GM10248 (cell line): ENCODE measurements at regions not wholly inside any gene's neighbourhood (a gene's known extent, or its start where the extent isn't known, plus 50 kb on each side); places are given as distances from the start of the nearest gene placed in this dataset.

ENCODE experiments used
- CTCF ChIA-PET: fragments of 300-600 bp; sonication (Branson Sonifier 250); formaldehyde crosslinking; extraction: SDS; loops from one replicate; lab custom pipeline; 2021; ENCODE audit warnings: antibody characterized with exemption; lab: Yijun Ruan, JAX
- POLR2A ChIA-PET: fragments of 350-650 bp; sonication (Branson Sonifier 250); formaldehyde crosslinking; extraction: SDS; loops from one replicate; lab custom pipeline; 2020; ENCODE audit warnings: antibody characterized with exemption; lab: Yijun Ruan, JAX
- DNase-seq: peaks from one replicate; pipeline ENCODE4 v3.0.0; 2012; ENCODE audit errors: extremely low spot score
- TF ChIP-seq, protein P1 (sequence below): IDR thresholded peaks from 2 replicates; pipeline ENCODE4 v1.5.1; 2012; ENCODE audit warnings: mild to moderate bottlenecking, low read depth; ENCODE audit errors: extremely low read depth, missing control alignments, control extremely low read depth

DNA sequence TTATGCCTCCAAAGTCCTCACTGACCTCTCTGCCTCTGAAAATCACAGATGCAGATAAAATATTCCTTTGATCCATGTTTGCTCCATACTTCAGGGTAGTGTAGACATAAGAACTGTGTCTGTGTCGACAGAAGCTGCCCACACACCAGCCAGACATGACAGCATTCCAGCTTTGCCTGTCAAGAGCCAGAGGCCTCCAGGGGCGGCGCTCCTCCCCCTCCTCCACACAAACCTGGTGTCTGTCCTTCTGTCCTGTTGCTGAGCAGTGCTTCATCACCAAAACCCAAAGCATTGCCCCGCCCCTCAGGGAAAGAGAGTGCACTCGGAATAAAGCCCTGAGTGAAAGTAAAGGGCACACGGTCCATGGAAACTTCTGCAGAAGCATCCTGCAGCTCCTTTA is 379.4 kb downstream of the FBXW7 start:
- TF ChIP-seq, protein P1, sequence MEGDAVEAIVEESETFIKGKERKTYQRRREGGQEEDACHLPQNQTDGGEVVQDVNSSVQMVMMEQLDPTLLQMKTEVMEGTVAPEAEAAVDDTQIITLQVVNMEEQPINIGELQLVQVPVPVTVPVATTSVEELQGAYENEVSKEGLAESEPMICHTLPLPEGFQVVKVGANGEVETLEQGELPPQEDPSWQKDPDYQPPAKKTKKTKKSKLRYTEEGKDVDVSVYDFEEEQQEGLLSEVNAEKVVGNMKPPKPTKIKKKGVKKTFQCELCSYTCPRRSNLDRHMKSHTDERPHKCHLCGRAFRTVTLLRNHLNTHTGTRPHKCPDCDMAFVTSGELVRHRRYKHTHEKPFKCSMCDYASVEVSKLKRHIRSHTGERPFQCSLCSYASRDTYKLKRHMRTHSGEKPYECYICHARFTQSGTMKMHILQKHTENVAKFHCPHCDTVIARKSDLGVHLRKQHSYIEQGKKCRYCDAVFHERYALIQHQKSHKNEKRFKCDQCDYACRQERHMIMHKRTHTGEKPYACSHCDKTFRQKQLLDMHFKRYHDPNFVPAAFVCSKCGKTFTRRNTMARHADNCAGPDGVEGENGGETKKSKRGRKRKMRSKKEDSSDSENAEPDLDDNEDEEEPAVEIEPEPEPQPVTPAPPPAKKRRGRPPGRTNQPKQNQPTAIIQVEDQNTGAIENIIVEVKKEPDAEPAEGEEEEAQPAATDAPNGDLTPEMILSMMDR = no peak
- CTCF ChIA-PET = interaction anchor here (1.2 kb wide), 1 partner anchor 28 kb away, joined by 4 read pairs; no protein-coding TSS in a partner anchor
- POLR2A ChIA-PET = no interaction called here
- no peak for DNase-seq

- DNase-seq = no peak
- ChIA-PET POLR2A (no interaction called here), CTCF (no interaction called here)
- TF ChIP-seq, protein P1 = no peak
These were observed 380.8 kb downstream of the FBXW7 start for GRCh38 chr4:152155070-152155469.

GRCh38 chr4:152154433-152154832 is 381.5 kb downstream of the FBXW7 start:
- DNase-seq = no peak
- CTCF ChIA-PET = no interaction called here
- TF ChIP-seq, protein P1 = no peak
- POLR2A ChIA-PET = no interaction called here

DNA sequence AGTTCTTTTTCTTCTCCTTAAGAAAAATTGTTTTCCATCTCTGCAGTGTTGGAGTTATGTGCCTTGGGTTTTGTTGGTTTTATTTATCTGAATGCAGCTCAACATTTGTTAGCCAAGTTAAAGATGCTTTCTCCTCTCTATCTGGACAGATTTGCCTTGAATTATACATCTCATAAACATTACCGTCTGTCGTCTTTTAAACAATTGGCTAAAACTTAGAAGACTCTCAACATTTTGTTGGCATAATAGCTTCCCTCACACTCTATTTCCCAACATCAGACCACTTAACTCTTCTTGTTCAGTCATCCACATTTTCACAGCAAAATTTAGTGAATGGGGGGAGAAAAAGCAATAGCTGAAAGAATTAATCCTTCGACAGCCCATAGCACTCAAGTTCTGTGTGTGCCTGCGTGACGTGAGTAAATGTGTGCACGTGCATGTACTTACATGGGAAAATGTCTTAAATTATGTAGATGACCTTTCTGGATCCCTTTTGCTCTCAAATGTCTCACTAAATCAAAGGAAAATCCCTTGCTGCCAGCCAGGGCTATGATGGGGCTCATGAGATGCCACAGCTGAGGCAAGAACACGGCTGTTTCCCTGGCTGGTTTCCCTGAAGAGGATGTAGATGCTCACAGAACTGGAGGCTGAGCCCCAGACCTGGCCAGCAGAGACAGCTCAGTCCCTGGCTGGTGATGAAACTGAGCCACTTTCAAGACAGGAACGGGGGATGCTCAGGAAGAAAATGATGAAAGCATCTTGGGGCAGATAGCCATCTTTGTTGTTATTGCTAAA is 382.2 kb downstream of the FBXW7 start:
- ChIA-PET POLR2A (no interaction called here), CTCF (interaction anchor here (1.4 kb wide), 1 partner anchor 9 kb away, joined by 5 read pairs; no protein-coding TSS in a partner anchor)
- TF ChIP-seq, protein P1 = no peak

GRCh38 chr4:152150214-152150613 is 385.7 kb downstream of the FBXW7 start:
- TF ChIP-seq, protein P1 = no peak
- POLR2A ChIA-PET = no interaction called here
- DNase-seq = no peak
- CTCF ChIA-PET = interaction anchor here (0.6 to 1.9 kb wide), 4 partner anchors 8 to 421 kb away, joined by 3 to 7 read pairs (median 4); no protein-coding TSS in a partner anchor

More for the DNA sequence above, 382.2 kb downstream of the FBXW7 start:
- DNase-seq = no peak

DNA sequence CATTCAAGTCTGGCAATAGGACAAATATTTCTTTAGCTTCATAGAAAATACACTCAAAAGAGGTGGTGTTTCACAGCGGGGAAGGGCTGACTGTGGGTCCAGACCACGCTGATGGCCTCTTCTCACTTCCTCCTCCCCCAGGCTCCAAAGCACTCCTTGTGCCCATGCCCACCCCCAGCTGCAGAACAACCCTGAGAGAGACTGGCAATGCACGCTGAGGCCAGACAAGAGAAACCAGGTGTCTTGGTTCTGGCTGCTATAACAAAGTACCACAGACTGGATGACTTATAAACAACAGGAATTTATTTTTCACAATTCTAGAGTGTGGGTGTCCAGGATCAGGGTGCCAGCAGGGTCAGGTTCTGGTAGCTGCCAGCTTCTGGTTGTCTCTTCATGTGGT is 386.1 kb downstream of the FBXW7 start:
- ChIA-PET POLR2A (no interaction called here), CTCF (interaction anchor here (0.7 to 1.9 kb wide), 2 partner anchors 8 to 36 kb away, joined by 3 to 7 read pairs; no protein-coding TSS in a partner anchor)
- no peak for DNase-seq
- TF ChIP-seq, protein P1 = no peak
